ENCODE measurements at regions not wholly inside any gene's neighbourhood (a gene's known extent, or its start where the extent isn't known, plus 50 kb on each side); places are given as distances from the start of the nearest gene placed in this dataset.

- Histone ChIP-seq H3K36me3 (no peaks in the 10 kb centered on the region), H3K27ac (no peak overlapping the region), H3K4me1 (no peaks in the 10 kb centered on the region), H3K4me3 (no peak overlapping the region), H3K9me3 (no peaks in the 10 kb centered on the region), H3K27me3 (peaks cover 0 to 36% (median 11%) of the 10 kb centered on the region in 7 donors)
- no peak for DNase-seq
- TF ChIP-seq, protein P1, sequence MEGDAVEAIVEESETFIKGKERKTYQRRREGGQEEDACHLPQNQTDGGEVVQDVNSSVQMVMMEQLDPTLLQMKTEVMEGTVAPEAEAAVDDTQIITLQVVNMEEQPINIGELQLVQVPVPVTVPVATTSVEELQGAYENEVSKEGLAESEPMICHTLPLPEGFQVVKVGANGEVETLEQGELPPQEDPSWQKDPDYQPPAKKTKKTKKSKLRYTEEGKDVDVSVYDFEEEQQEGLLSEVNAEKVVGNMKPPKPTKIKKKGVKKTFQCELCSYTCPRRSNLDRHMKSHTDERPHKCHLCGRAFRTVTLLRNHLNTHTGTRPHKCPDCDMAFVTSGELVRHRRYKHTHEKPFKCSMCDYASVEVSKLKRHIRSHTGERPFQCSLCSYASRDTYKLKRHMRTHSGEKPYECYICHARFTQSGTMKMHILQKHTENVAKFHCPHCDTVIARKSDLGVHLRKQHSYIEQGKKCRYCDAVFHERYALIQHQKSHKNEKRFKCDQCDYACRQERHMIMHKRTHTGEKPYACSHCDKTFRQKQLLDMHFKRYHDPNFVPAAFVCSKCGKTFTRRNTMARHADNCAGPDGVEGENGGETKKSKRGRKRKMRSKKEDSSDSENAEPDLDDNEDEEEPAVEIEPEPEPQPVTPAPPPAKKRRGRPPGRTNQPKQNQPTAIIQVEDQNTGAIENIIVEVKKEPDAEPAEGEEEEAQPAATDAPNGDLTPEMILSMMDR (IDR thresholded peaks at IDR 0.05): no peak
- intact Hi-C loops (cut with DNase I): no loop called here
- no peak for ATAC-seq
- 69 to 74% methylated on average over 2 of the region's 2 CpGs for WGBS, 2 donors
These were observed 54.6 kb upstream of the ACAN start for GRCh38 chr15:88748651-88749050.

DNA sequence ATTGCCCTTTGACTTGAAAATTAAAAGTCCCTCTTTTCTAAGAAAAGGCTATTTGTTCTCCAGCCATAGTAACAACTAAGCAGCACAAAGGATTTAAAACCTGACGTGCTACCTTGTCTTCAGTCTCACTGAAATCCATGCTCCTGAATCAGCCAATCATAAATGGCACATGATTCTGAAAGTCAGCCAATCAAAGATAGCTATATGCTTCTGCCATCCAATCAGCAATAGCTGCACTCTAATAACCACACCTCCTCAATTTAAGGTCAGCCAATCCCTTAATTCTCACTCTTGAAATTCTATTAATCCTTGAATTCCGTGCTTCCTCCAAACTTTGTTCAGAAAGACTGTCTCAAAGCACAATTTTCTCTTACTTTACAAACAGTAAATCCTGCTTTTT is 53.5 kb upstream of the ACAN start:
- TF ChIP-seq, protein P1 (IDR thresholded peaks at IDR 0.05): no peak

GRCh38 chr15:88752501-88752900 is 50.7 kb upstream of the ACAN start:
- ATAC-seq (no peak), DNase-seq (no peak)
- H3K27ac ChIP-seq: no peak overlapping the region
- WGBS, 2 donors: 63 to 64% methylated on average over 5 of the region's 5 CpGs
- no peak overlapping the region for H3K4me3 ChIP-seq
- intact Hi-C loops (cut with DNase I): no loop called here
- H3K36me3 ChIP-seq: no peaks in the 10 kb centered on the region
- no peaks in the 10 kb centered on the region for H3K4me1 ChIP-seq
- H3K9me3 ChIP-seq: no peaks in the 10 kb centered on the region
- TF ChIP-seq, protein P1 (IDR thresholded peaks at IDR 0.05): no peak
- H3K27me3 ChIP-seq: peaks cover 0 to 19% (median 5%) of the 10 kb centered on the region in 7 donors

More for the DNA sequence above, 53.5 kb upstream of the ACAN start:
- no peak overlapping the region for H3K4me3 ChIP-seq
- H3K9me3 ChIP-seq: no peaks in the 10 kb centered on the region
- H3K27ac ChIP-seq: no peak overlapping the region
- H3K36me3 ChIP-seq: no peaks in the 10 kb centered on the region
- H3K27me3 ChIP-seq: peaks cover 0 to 26% (median 7%) of the 10 kb centered on the region in 7 donors
- 90 to 92% methylated on average over 2 of the region's 2 CpGs for WGBS, 2 donors
- no peaks in the 10 kb centered on the region for H3K4me1 ChIP-seq
- ATAC-seq (no peak), DNase-seq (no peak)
- intact Hi-C loops (cut with DNase I): no loop called here

DNA sequence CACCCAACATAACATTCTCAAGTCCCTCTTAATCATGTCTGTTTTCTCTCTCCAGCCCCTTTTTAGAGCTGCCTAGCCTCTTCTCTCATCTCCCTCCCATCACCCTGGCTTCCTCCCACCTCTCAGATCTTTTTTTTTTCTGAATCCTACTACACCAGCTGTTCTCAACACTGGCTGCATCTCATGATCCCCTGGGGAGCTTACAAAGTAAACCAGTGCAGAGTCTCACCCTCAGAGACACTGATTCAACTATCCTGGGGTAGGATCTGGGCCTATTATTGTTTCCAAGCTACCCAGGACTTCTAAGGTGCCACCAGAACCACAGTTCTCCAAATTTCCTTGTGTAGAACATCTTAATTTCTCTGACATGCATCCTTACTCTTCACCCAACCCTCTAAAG is 50.3 kb upstream of the ACAN start:
- TF ChIP-seq, protein P1 (IDR thresholded peaks at IDR 0.05): no peak

More for the DNA sequence above, 50.3 kb upstream of the ACAN start:
- Histone ChIP-seq H3K27me3 (peaks cover 0 to 19% (median 5%) of the 10 kb centered on the region in 7 donors), H3K4me1 (no peaks in the 10 kb centered on the region), H3K4me3 (no peak overlapping the region), H3K27ac (no peak overlapping the region), H3K9me3 (no peaks in the 10 kb centered on the region), H3K36me3 (no peaks in the 10 kb centered on the region)
- no peak for ATAC-seq
- intact Hi-C loops (cut with DNase I): no loop called here
- DNase-seq: no peak

Measured in heart right ventricle (tissue), 16 donors.